Gastroesophageal sphincter (tissue), 4 donors: ENCODE measurements at regions not wholly inside any gene's neighbourhood (a gene's known extent, or its start where the extent isn't known, plus 50 kb on each side); places are given as distances from the start of the nearest gene placed in this dataset.

Experiments
- ATAC-seq: fragments of 150-250 bp; one replicate; pipeline ENCODE4 v1.9.1; 2016; ENCODE audit warnings: mild to moderate bottlenecking, moderate library complexity
- H3K27ac ChIP-seq, 4 donors: fragments of 200-600 bp; sonication (generic) in 3 of 4; 1 replicate in 3 of 4; 2 replicates in 1 of 4; pipeline ENCODE4 v1.5.1; 2016 to 2019
- H3K27me3 ChIP-seq: fragments of 200-600 bp; sonication (generic); one replicate; pipeline ENCODE4 v1.5.1; 2019
- H3K36me3 ChIP-seq, 2 donors: fragments of 200-600 bp; sonication (generic); one replicate each; pipeline ENCODE4 v1.5.1; 2019; ENCODE audit warnings: control low read depth in 1 of 2
- H3K4me1 ChIP-seq, 3 donors: fragments of 200-600 bp; sonication (generic); 1 replicate in 2 of 3; 2 replicates in 1 of 3; pipeline ENCODE4 v1.5.1; 2016 to 2019; ENCODE audit warnings: control low read depth in 2 of 3
- H3K4me3 ChIP-seq, 2 donors: fragments of 200-600 bp; sonication (generic); one replicate each; pipeline ENCODE4 v1.5.1; 2019; ENCODE audit warnings: mild to moderate bottlenecking in 1 of 2, moderate library complexity in 1 of 2
- H3K9me3 ChIP-seq, 3 donors: fragments of 200-600 bp; sonication (generic); one replicate each; pipeline ENCODE4 v1.5.1; 2017 to 2019; ENCODE audit warnings: control low read depth in 2 of 3
- CTCF ChIP-seq, 4 experiments: fragments of 200-600 bp in 2 of 4; fragments of 450-650 bp in 2 of 4; sonication (generic) in 1 of 4; IDR thresholded peaks; one replicate each; pipeline ENCODE4 v1.5.1; 2017 to 2019; ENCODE audit warnings: antibody characterized with exemption in 4 of 4, mild to moderate bottlenecking in 2 of 4, moderate library complexity in 2 of 4
- EP300 ChIP-seq: sonication (generic); formaldehyde crosslinking; IDR thresholded peaks from one replicate; pipeline ENCODE4 v1.6.1; 2017; ENCODE audit warnings: antibody characterized with exemption, mild to moderate bottlenecking
- POLR2A ChIP-seq, 2 donors: fragments of 450-650 bp; IDR thresholded peaks; one replicate each; pipeline ENCODE4 v1.6.1; 2017; ENCODE audit warnings: antibody characterized with exemption in 2 of 2, mild to moderate bottlenecking in 2 of 2, moderate library complexity in 1 of 2
- POLR2AphosphoS5 ChIP-seq: sonication (generic); formaldehyde crosslinking; IDR thresholded peaks from one replicate; pipeline ENCODE4 v1.6.1; 2017; ENCODE audit warnings: antibody characterized with exemption
- WGBS, 2 donors: methylation state at CpG; one replicate each; pipeline ENCODE4 v1.1.5; 2018; ENCODE audit warnings: low coverage in 1 of 2; 5-methylcytosine and 5-hydroxymethylcytosine counted together

- Histone ChIP-seq H3K27ac (no peak overlapping the region), H3K27me3 (no peaks in the 10 kb centered on the region), H3K4me1 (peaks cover 0 to 14% (median 0%) of the 10 kb centered on the region in 3 donors), H3K4me3 (no peak overlapping the region), H3K9me3 (no peaks in the 10 kb centered on the region), H3K36me3 (no peaks in the 10 kb centered on the region)
- WGBS, 2 donors = 94 to 100% methylated on average over 1 of the region's 1 CpG
- TF ChIP-seq CTCF (IDR thresholded peaks at IDR 0.05) (no peak), EP300 (no peak), POLR2AphosphoS5 (no peak), POLR2A (IDR thresholded peaks at IDR 0.05) (no peak)
- no peak for ATAC-seq
Measured at GRCh38 chr4:137655302-137655701, 123.0 kb upstream of the PCDH18 start.

GRCh38 chr4:137651128-137651527 lies 118.8 kb upstream of the PCDH18 start:
- TF ChIP-seq POLR2A (IDR thresholded peaks at IDR 0.05) (no peak), CTCF (IDR thresholded peaks at IDR 0.05) (no peak), EP300 (no peak), POLR2AphosphoS5 (no peak)
- ATAC-seq = no peak

GRCh38 chr4:137649711-137650450 lies 117.6 kb upstream of the PCDH18 start:
- Histone ChIP-seq H3K4me3 (no peak overlapping the region), H3K9me3 (no peaks in the 10 kb centered on the region), H3K4me1 (no peaks in the 10 kb centered on the region), H3K27me3 (no peaks in the 10 kb centered on the region), H3K36me3 (no peaks in the 10 kb centered on the region), H3K27ac (no peak overlapping the region)
- ATAC-seq = no peak
- TF ChIP-seq POLR2A (IDR thresholded peaks at IDR 0.05) = no peak
- TF ChIP-seq CTCF (IDR thresholded peaks at IDR 0.05) = no peak
- no peak for TF ChIP-seq EP300
- no peak for TF ChIP-seq POLR2AphosphoS5
- WGBS, 2 donors = 93 to 96% methylated on average over 3 of the region's 3 CpGs

More at GRCh38 chr4:137651128-137651527, 118.8 kb upstream of the PCDH18 start:
- Histone ChIP-seq H3K36me3 (no peaks in the 10 kb centered on the region), H3K9me3 (no peaks in the 10 kb centered on the region), H3K27ac (no peak overlapping the region), H3K27me3 (no peaks in the 10 kb centered on the region), H3K4me3 (no peak overlapping the region), H3K4me1 (no peaks in the 10 kb centered on the region)
- WGBS, 2 donors = 97 to 100% methylated on average over 2 to 3 of the region's 3 CpGs

- 64 to 83% methylated on average over 3 to 4 of the region's 4 CpGs for WGBS, 2 donors
- Histone ChIP-seq H3K36me3 (no peaks in the 10 kb centered on the region), H3K27ac (no peak overlapping the region), H3K4me1 (no peaks in the 10 kb centered on the region), H3K9me3 (no peaks in the 10 kb centered on the region), H3K27me3 (no peaks in the 10 kb centered on the region), H3K4me3 (no peak overlapping the region)
- ATAC-seq = no peak
- TF ChIP-seq POLR2A (IDR thresholded peaks at IDR 0.05) (no peak), POLR2AphosphoS5 (no peak), CTCF (IDR thresholded peaks at IDR 0.05) (no peak), EP300 (no peak)
Measured at GRCh38 chr4:137648531-137648930, 116.2 kb upstream of the PCDH18 start.

GRCh38 chr4:137647375-137647774 lies 115.1 kb upstream of the PCDH18 start:
- Histone ChIP-seq H3K27ac (no peak overlapping the region), H3K27me3 (no peaks in the 10 kb centered on the region), H3K4me3 (no peak overlapping the region), H3K36me3 (no peaks in the 10 kb centered on the region), H3K4me1 (no peaks in the 10 kb centered on the region), H3K9me3 (no peaks in the 10 kb centered on the region)
- WGBS, 2 donors = 100% methylated on average over 1 of the region's 1 CpG
- TF ChIP-seq POLR2AphosphoS5 (no peak), EP300 (no peak), CTCF (IDR thresholded peaks at IDR 0.05) (no peak), POLR2A (IDR thresholded peaks at IDR 0.05) (no peak)
- ATAC-seq = no peak
